ENCODE measurements at regions not wholly inside any gene's neighbourhood (a gene's known extent, or its start where the extent isn't known, plus 50 kb on each side); places are given as distances from the start of the nearest gene placed in this dataset.

DNA sequence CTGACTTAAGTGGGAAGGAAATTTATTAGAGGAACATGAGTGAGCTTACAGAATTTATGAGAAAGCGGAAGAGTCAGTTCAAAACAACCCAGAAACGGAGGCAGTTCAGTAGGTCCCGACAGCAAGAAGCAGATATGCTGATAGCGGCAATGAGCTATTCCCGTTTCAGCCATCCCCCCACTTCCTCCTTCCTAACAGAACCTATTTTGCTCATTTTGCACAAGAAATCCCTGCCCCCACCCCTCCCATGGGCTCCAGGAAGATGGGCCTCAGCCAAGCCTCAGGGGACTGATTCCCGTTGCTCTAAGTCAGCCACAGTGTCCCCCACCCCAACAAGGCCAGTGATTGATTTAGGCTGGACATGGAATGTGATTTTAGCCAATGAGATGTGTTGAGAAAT lies 157.5 kb downstream of the CEBPB start (continued):
- TF ChIP-seq CEBPB (tag; IDR thresholded peaks at IDR 0.05) (no peak), SAFB (IDR thresholded peaks at IDR 0.05; ENCODE audit: borderline replicate concordance, low read depth, low read length) (no peak), PCBP2 (IDR thresholded peaks at IDR 0.05; ENCODE audit: low read depth, low read length, poor library complexity, severe bottlenecking) (no peak), HNRNPUL1 (IDR thresholded peaks at IDR 0.05; ENCODE audit: low read length) (no peak), KLF1 (tag; IDR thresholded peaks at IDR 0.05) (no peak), ZSCAN29 (IDR thresholded peaks at IDR 0.05) (no peak), ZNF217 (CRISPR knock-in tag; IDR thresholded peaks at IDR 0.05) (no peak), CREBBP (IDR thresholded peaks at IDR 0.05; ENCODE audit: low read depth, low read length) (no peak), PTRF (tag; IDR thresholded peaks at IDR 0.05) (no peak), NFRKB (IDR thresholded peaks at IDR 0.05; ENCODE audit: low read depth) (no peak), RFX1 (IDR thresholded peaks at IDR 0.05) (no peak), ZNF696 (CRISPR knock-in tag; conservative IDR thresholded peaks at IDR 0.05) (no peak), RNF2 (IDR thresholded peaks at IDR 0.05) (peak; percentile 87; the same call in 1 of the 2 replicates), SIN3A (IDR thresholded peaks at IDR 0.05; ENCODE audit: borderline replicate concordance in 2 of 2, control insufficient read depth in 1 of 2, low read depth in 2 of 2, low read length in 2 of 2) (no peak), BCOR (IDR thresholded peaks at IDR 0.05) (0 out of 2 replicates have a peak, but pooled peaks have one; percentile 4), SAP30 (IDR thresholded peaks at IDR 0.05; ENCODE audit: borderline replicate concordance, insufficient read depth, low read depth, low read length, poor library complexity, severe bottlenecking) (no peak), ZNF134 (CRISPR knock-in tag; conservative IDR thresholded peaks at IDR 0.05) (no peak), KLF6 (CRISPR knock-in tag; IDR thresholded peaks at IDR 0.05; ENCODE audit: borderline replicate concordance) (peak; percentile 20; the same call in 1 of the 2 replicates), ERF (CRISPR knock-in tag; IDR thresholded peaks at IDR 0.05) (no peak)
- TF ChIP-seq, protein P1, sequence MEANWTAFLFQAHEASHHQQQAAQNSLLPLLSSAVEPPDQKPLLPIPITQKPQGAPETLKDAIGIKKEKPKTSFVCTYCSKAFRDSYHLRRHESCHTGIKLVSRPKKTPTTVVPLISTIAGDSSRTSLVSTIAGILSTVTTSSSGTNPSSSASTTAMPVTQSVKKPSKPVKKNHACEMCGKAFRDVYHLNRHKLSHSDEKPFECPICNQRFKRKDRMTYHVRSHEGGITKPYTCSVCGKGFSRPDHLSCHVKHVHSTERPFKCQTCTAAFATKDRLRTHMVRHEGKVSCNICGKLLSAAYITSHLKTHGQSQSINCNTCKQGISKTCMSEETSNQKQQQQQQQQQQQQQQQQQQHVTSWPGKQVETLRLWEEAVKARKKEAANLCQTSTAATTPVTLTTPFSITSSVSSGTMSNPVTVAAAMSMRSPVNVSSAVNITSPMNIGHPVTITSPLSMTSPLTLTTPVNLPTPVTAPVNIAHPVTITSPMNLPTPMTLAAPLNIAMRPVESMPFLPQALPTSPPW (CRISPR knock-in tag; IDR thresholded peaks at IDR 0.05): peak; percentile 50; the same call in 1 of the 2 replicates
- TF ChIP-seq, protein P2, sequence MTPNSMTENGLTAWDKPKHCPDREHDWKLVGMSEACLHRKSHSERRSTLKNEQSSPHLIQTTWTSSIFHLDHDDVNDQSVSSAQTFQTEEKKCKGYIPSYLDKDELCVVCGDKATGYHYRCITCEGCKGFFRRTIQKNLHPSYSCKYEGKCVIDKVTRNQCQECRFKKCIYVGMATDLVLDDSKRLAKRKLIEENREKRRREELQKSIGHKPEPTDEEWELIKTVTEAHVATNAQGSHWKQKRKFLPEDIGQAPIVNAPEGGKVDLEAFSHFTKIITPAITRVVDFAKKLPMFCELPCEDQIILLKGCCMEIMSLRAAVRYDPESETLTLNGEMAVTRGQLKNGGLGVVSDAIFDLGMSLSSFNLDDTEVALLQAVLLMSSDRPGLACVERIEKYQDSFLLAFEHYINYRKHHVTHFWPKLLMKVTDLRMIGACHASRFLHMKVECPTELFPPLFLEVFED (CRISPR knock-in tag; conservative IDR thresholded peaks at IDR 0.05): no peak
- TF ChIP-seq, protein P3, sequence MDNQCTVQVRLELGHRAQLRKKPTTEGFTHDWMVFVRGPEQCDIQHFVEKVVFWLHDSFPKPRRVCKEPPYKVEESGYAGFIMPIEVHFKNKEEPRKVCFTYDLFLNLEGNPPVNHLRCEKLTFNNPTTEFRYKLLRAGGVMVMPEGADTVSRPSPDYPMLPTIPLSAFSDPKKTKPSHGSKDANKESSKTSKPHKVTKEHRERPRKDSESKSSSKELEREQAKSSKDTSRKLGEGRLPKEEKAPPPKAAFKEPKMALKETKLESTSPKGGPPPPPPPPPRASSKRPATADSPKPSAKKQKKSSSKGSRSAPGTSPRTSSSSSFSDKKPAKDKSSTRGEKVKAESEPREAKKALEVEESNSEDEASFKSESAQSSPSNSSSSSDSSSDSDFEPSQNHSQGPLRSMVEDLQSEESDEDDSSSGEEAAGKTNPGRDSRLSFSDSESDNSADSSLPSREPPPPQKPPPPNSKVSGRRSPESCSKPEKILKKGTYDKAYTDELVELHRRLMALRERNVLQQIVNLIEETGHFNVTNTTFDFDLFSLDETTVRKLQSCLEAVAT (IDR thresholded peaks at IDR 0.05): no peak
- TF ChIP-seq, protein P4, sequence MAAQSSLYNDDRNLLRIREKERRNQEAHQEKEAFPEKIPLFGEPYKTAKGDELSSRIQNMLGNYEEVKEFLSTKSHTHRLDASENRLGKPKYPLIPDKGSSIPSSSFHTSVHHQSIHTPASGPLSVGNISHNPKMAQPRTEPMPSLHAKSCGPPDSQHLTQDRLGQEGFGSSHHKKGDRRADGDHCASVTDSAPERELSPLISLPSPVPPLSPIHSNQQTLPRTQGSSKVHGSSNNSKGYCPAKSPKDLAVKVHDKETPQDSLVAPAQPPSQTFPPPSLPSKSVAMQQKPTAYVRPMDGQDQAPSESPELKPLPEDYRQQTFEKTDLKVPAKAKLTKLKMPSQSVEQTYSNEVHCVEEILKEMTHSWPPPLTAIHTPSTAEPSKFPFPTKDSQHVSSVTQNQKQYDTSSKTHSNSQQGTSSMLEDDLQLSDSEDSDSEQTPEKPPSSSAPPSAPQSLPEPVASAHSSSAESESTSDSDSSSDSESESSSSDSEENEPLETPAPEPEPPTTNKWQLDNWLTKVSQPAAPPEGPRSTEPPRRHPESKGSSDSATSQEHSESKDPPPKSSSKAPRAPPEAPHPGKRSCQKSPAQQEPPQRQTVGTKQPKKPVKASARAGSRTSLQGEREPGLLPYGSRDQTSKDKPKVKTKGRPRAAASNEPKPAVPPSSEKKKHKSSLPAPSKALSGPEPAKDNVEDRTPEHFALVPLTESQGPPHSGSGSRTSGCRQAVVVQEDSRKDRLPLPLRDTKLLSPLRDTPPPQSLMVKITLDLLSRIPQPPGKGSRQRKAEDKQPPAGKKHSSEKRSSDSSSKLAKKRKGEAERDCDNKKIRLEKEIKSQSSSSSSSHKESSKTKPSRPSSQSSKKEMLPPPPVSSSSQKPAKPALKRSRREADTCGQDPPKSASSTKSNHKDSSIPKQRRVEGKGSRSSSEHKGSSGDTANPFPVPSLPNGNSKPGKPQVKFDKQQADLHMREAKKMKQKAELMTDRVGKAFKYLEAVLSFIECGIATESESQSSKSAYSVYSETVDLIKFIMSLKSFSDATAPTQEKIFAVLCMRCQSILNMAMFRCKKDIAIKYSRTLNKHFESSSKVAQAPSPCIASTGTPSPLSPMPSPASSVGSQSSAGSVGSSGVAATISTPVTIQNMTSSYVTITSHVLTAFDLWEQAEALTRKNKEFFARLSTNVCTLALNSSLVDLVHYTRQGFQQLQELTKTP (IDR thresholded peaks at IDR 0.05; ENCODE audit: low read depth in 1 of 2, partially characterized antibody in 2 of 2): peak in 1 of 2 experiments; percentile 32

Data from K562 (cell line).